ENCODE measurements at regions not wholly inside any gene's neighbourhood (a gene's known extent, or its start where the extent isn't known, plus 50 kb on each side); places are given as distances from the start of the nearest gene placed in this dataset.

DNA sequence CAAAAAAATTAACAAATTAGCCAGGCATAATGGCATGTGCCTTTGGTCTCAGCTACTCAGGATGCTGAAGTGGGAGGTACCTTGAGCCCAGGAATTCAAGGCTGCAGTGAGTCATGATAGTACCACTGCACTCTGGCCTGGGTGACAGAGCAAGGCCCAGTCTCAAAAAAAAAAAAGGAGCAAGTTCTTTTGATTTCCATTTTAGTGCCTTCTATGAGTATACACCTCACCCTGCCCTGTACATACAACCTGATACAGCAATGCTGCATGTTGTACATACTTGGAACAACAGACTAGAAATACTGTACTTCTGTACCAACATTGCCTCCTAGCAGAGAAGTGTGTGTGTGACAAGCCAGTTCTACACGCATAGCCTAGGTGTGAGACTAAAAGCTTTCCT, 97.3 kb upstream of the CARMIL1 start:
- Histone ChIP-seq H3K27me3 (ENCODE audit: control insufficient read depth in 1 of 2, insufficient read depth in 2 of 2, low read length in 2 of 2) (no peaks in the 10 kb centered on the region), H3K4me3 (ENCODE audit: low read depth in 1 of 2, low read length in 2 of 2) (no peak overlapping the region), H3K4me1 (ENCODE audit: control insufficient read depth in 1 of 2, insufficient read depth in 2 of 2, low read length in 2 of 2) (no peaks in the 10 kb centered on the region), H3K36me3 (ENCODE audit: control insufficient read depth in 1 of 2, insufficient read depth in 2 of 2, low read length in 2 of 2) (no peaks in the 10 kb centered on the region), H3K27ac (ENCODE audit: low read depth, low read length) (no peak overlapping the region), H3K9me3 (ENCODE audit: control insufficient read depth in 1 of 2, low read length in 2 of 2) (no peaks in the 10 kb centered on the region), H3K9ac (ENCODE audit: low read depth in 1 of 2, low read length in 2 of 2) (no peak overlapping the region)

DNA sequence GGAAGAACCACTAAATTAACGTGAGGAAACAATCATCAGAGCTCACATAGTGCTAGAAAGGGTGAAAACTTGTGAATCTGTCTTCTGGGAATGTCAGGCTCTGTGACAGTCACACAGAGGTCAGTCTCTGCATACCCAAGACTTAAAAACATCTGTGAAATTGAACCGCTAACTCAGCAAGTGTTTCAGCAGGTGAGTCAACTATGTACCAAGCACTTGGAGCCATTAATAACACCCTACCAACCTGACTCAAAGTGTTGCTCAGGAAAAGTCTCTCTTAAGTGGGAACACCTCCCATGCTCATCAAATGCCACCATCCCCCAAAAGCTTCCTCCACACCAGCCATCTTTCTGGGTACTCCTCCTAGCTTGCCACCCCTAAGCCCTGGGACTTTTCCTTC, 92.3 kb upstream of the CARMIL1 start:
- Histone ChIP-seq H3K9me3 (ENCODE audit: control insufficient read depth in 1 of 2, low read length in 2 of 2) (no peaks in the 10 kb centered on the region), H3K4me1 (ENCODE audit: control insufficient read depth in 1 of 2, insufficient read depth in 2 of 2, low read length in 2 of 2) (no peaks in the 10 kb centered on the region), H3K27me3 (ENCODE audit: control insufficient read depth in 1 of 2, insufficient read depth in 2 of 2, low read length in 2 of 2) (no peaks in the 10 kb centered on the region), H3K27ac (ENCODE audit: low read depth, low read length) (no peak overlapping the region), H3K4me3 (ENCODE audit: low read depth in 1 of 2, low read length in 2 of 2) (no peak overlapping the region), H3K9ac (ENCODE audit: low read depth in 1 of 2, low read length in 2 of 2) (no peak overlapping the region), H3K36me3 (ENCODE audit: control insufficient read depth in 1 of 2, insufficient read depth in 2 of 2, low read length in 2 of 2) (no peaks in the 10 kb centered on the region)

- no peak overlapping the region for H3K9ac ChIP-seq (ENCODE audit: low read depth in 1 of 2, low read length in 2 of 2)
- H3K4me1 ChIP-seq (ENCODE audit: control insufficient read depth in 1 of 2, insufficient read depth in 2 of 2, low read length in 2 of 2), result peaks cover 0 to 4% of the 10 kb centered on the region in 2 donors
- H3K9me3 ChIP-seq (ENCODE audit: control insufficient read depth in 1 of 2, low read length in 2 of 2), result no peaks in the 10 kb centered on the region
- no peaks in the 10 kb centered on the region for H3K27me3 ChIP-seq (ENCODE audit: control insufficient read depth in 1 of 2, insufficient read depth in 2 of 2, low read length in 2 of 2)
- no peak overlapping the region for H3K27ac ChIP-seq (ENCODE audit: low read depth, low read length)
- no peak overlapping the region for H3K4me3 ChIP-seq (ENCODE audit: low read depth in 1 of 2, low read length in 2 of 2)
- no peaks in the 10 kb centered on the region for H3K36me3 ChIP-seq (ENCODE audit: control insufficient read depth in 1 of 2, insufficient read depth in 2 of 2, low read length in 2 of 2)
These were observed 90.9 kb upstream of the CARMIL1 start for GRCh38 chr6:25188232-25188631.

- Histone ChIP-seq H3K9me3 (ENCODE audit: control insufficient read depth in 1 of 2, low read length in 2 of 2) (no peaks in the 10 kb centered on the region), H3K4me1 (ENCODE audit: control insufficient read depth in 1 of 2, insufficient read depth in 2 of 2, low read length in 2 of 2) (peaks cover 0 to 4% of the 10 kb centered on the region in 2 donors), H3K36me3 (ENCODE audit: control insufficient read depth in 1 of 2, insufficient read depth in 2 of 2, low read length in 2 of 2) (no peaks in the 10 kb centered on the region), H3K27ac (ENCODE audit: low read depth, low read length) (peak overlapping the region; percentile 26), H3K9ac (ENCODE audit: low read depth in 1 of 2, low read length in 2 of 2) (no peak overlapping the region), H3K27me3 (ENCODE audit: control insufficient read depth in 1 of 2, insufficient read depth in 2 of 2, low read length in 2 of 2) (no peaks in the 10 kb centered on the region), H3K4me3 (ENCODE audit: low read depth in 1 of 2, low read length in 2 of 2) (no peak overlapping the region)
These were observed 86.3 kb upstream of the CARMIL1 start for GRCh38 chr6:25192590-25193459.

GRCh38 chr6:25193460-25194171, 85.6 kb upstream of the CARMIL1 start:
- no peak overlapping the region for H3K9ac ChIP-seq (ENCODE audit: low read depth in 1 of 2, low read length in 2 of 2)
- no peaks in the 10 kb centered on the region for H3K36me3 ChIP-seq (ENCODE audit: control insufficient read depth in 1 of 2, insufficient read depth in 2 of 2, low read length in 2 of 2)
- no peak overlapping the region for H3K27ac ChIP-seq (ENCODE audit: low read depth, low read length)
- no peaks in the 10 kb centered on the region for H3K9me3 ChIP-seq (ENCODE audit: control insufficient read depth in 1 of 2, low read length in 2 of 2)
- no peak overlapping the region for H3K4me3 ChIP-seq (ENCODE audit: low read depth in 1 of 2, low read length in 2 of 2)
- peaks cover 0 to 4% of the 10 kb centered on the region in 2 donors for H3K4me1 ChIP-seq (ENCODE audit: control insufficient read depth in 1 of 2, insufficient read depth in 2 of 2, low read length in 2 of 2)
- H3K27me3 ChIP-seq (ENCODE audit: control insufficient read depth in 1 of 2, insufficient read depth in 2 of 2, low read length in 2 of 2), result no peaks in the 10 kb centered on the region

GRCh38 chr6:25194172-25194678, 84.9 kb upstream of the CARMIL1 start:
- Histone ChIP-seq H3K27ac (ENCODE audit: low read depth, low read length) (no peak overlapping the region), H3K9ac (ENCODE audit: low read depth in 1 of 2, low read length in 2 of 2) (no peak overlapping the region), H3K4me3 (ENCODE audit: low read depth in 1 of 2, low read length in 2 of 2) (no peak overlapping the region)

GRCh38 chr6:25196464-25196863, 82.7 kb upstream of the CARMIL1 start:
- Histone ChIP-seq H3K27ac (ENCODE audit: low read depth, low read length) (no peak overlapping the region), H3K9me3 (ENCODE audit: control insufficient read depth in 1 of 2, low read length in 2 of 2) (no peaks in the 10 kb centered on the region), H3K4me1 (ENCODE audit: control insufficient read depth in 1 of 2, insufficient read depth in 2 of 2, low read length in 2 of 2) (peaks cover 0 to 4% of the 10 kb centered on the region in 2 donors), H3K27me3 (ENCODE audit: control insufficient read depth in 1 of 2, insufficient read depth in 2 of 2, low read length in 2 of 2) (no peaks in the 10 kb centered on the region), H3K4me3 (ENCODE audit: low read depth in 1 of 2, low read length in 2 of 2) (no peak overlapping the region), H3K36me3 (ENCODE audit: control insufficient read depth in 1 of 2, insufficient read depth in 2 of 2, low read length in 2 of 2) (no peaks in the 10 kb centered on the region), H3K9ac (ENCODE audit: low read depth in 1 of 2, low read length in 2 of 2) (no peak overlapping the region)

More at GRCh38 chr6:25194172-25194678, 84.9 kb upstream of the CARMIL1 start:
- no peaks in the 10 kb centered on the region for H3K36me3 ChIP-seq (ENCODE audit: control insufficient read depth in 1 of 2, insufficient read depth in 2 of 2, low read length in 2 of 2)
- H3K4me1 ChIP-seq (ENCODE audit: control insufficient read depth in 1 of 2, insufficient read depth in 2 of 2, low read length in 2 of 2), result peaks cover 0 to 4% of the 10 kb centered on the region in 2 donors
- no peaks in the 10 kb centered on the region for H3K9me3 ChIP-seq (ENCODE audit: control insufficient read depth in 1 of 2, low read length in 2 of 2)
- no peaks in the 10 kb centered on the region for H3K27me3 ChIP-seq (ENCODE audit: control insufficient read depth in 1 of 2, insufficient read depth in 2 of 2, low read length in 2 of 2)

GRCh38 chr6:25197111-25197510, 82.1 kb upstream of the CARMIL1 start:
- Histone ChIP-seq H3K27me3 (ENCODE audit: control insufficient read depth in 1 of 2, insufficient read depth in 2 of 2, low read length in 2 of 2) (no peaks in the 10 kb centered on the region), H3K9me3 (ENCODE audit: control insufficient read depth in 1 of 2, low read length in 2 of 2) (no peaks in the 10 kb centered on the region), H3K4me3 (ENCODE audit: low read depth in 1 of 2, low read length in 2 of 2) (no peak overlapping the region), H3K9ac (ENCODE audit: low read depth in 1 of 2, low read length in 2 of 2) (no peak overlapping the region), H3K4me1 (ENCODE audit: control insufficient read depth in 1 of 2, insufficient read depth in 2 of 2, low read length in 2 of 2) (peaks cover 0 to 4% of the 10 kb centered on the region in 2 donors), H3K36me3 (ENCODE audit: control insufficient read depth in 1 of 2, insufficient read depth in 2 of 2, low read length in 2 of 2) (no peaks in the 10 kb centered on the region), H3K27ac (ENCODE audit: low read depth, low read length) (no peak overlapping the region)

- H3K27me3 ChIP-seq (ENCODE audit: control insufficient read depth in 1 of 2, insufficient read depth in 2 of 2, low read length in 2 of 2), result no peaks in the 10 kb centered on the region
- H3K27ac ChIP-seq (ENCODE audit: low read depth, low read length), result no peak overlapping the region
- H3K4me1 ChIP-seq (ENCODE audit: control insufficient read depth in 1 of 2, insufficient read depth in 2 of 2, low read length in 2 of 2), result no peaks in the 10 kb centered on the region
- H3K4me3 ChIP-seq (ENCODE audit: low read depth in 1 of 2, low read length in 2 of 2), result no peak overlapping the region
- H3K36me3 ChIP-seq (ENCODE audit: control insufficient read depth in 1 of 2, insufficient read depth in 2 of 2, low read length in 2 of 2), result no peaks in the 10 kb centered on the region
- no peak overlapping the region for H3K9ac ChIP-seq (ENCODE audit: low read depth in 1 of 2, low read length in 2 of 2)
- no peaks in the 10 kb centered on the region for H3K9me3 ChIP-seq (ENCODE audit: control insufficient read depth in 1 of 2, low read length in 2 of 2)
These were observed 79.6 kb upstream of the CARMIL1 start for GRCh38 chr6:25199544-25199943.

- no peak overlapping the region for H3K27ac ChIP-seq (ENCODE audit: low read depth, low read length)
- no peaks in the 10 kb centered on the region for H3K9me3 ChIP-seq (ENCODE audit: control insufficient read depth in 1 of 2, low read length in 2 of 2)
- H3K36me3 ChIP-seq (ENCODE audit: control insufficient read depth in 1 of 2, insufficient read depth in 2 of 2, low read length in 2 of 2), result no peaks in the 10 kb centered on the region
- no peak overlapping the region for H3K4me3 ChIP-seq (ENCODE audit: low read depth in 1 of 2, low read length in 2 of 2)
- H3K9ac ChIP-seq (ENCODE audit: low read depth in 1 of 2, low read length in 2 of 2), result no peak overlapping the region
- no peaks in the 10 kb centered on the region for H3K4me1 ChIP-seq (ENCODE audit: control insufficient read depth in 1 of 2, insufficient read depth in 2 of 2, low read length in 2 of 2)
- H3K27me3 ChIP-seq (ENCODE audit: control insufficient read depth in 1 of 2, insufficient read depth in 2 of 2, low read length in 2 of 2), result no peaks in the 10 kb centered on the region
These were observed 76.7 kb upstream of the CARMIL1 start for GRCh38 chr6:25202504-25202903.

All from duodenal mucosa (tissue), 2 donors.